ENCODE measurements at regions not wholly inside any gene's neighbourhood (a gene's known extent, or its start where the extent isn't known, plus 50 kb on each side); places are given as distances from the start of the nearest gene placed in this dataset.

DNA sequence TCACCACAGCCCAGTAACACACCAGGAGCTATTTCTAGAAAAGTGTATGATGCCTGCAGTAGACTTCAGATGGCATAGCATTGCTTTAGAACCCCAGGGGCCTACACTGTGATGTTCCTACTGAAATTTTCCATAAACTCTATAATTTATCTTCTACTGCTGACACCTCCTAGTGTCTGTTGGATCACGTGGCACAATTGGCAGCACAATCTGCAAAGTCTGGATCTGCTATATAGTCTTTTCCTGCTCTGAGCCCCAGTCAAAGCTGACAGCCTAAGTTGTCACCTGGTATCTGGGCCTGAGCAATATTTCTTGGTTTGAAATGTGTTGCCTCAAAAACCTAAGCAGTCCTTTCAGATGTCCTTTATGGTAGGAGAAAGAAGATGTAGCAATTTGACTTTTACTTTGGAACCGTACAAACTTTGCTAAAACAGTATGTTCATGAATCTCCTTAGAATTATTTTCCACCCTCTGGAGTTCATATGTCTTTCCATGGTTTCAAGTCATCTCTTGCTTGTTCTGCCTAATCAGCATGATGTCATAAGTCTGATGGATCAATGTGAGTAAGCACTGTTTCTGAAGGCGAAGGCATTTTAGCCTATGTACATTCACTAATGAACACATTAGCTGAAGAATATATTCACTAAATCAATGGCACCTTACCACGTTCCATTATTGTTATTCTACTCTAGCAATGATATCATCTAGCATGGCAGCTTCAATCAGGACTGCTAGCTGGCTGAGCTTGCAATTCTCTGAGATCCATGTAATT is 536.5 kb upstream of the NBEA start:
- DNase-seq (ENCODE audit: low read depth in 4 of 4, low spot score in 1 of 4) = no peak

DNA sequence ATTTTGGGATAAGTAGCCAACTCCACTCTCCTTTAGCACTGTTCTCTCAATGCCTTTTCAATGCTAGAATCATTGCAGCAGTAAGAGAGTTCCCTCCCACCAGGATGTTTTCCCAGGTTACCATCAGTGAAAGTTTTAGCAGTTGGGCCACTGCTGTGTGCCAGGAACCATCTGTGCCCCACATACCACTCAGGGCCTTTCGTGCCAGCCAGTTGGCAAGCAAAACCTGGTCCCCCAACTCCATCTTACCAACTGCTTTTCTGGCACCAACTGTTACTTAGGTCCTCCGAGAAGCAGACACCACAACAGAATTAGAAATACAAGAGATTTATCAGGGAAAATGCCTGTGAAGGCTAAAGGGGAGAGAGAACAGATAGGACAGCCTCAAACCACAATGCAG is 533.4 kb upstream of the NBEA start:
- no peak for DNase-seq (ENCODE audit: low read depth in 4 of 4, low spot score in 1 of 4)

- no peak for DNase-seq (ENCODE audit: low read depth in 4 of 4, low spot score in 1 of 4)
Observed at GRCh38 chr13:34409496-34410182, 532.4 kb upstream of the NBEA start.

DNA sequence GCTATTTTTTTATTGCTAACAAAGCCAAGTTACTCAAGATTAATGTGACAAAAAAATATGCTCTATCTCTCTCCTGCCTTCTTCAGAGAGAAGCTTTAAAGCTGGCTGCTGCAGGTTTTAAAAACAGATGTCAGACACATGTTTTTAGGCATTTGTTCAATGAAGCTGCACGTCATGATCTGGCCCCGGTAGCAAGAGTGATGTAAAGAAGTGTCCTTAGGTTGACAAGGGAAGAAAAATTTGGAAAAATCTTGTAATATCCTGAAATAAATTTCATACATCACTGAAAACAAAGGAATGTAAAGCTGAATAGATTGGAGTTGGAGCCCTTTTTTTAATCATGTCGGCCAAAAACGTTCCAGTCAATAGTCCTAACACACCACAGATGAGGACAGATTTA is 531.4 kb upstream of the NBEA start:
- DNase-seq (ENCODE audit: low read depth in 4 of 4, low spot score in 1 of 4) = no peak

DNA sequence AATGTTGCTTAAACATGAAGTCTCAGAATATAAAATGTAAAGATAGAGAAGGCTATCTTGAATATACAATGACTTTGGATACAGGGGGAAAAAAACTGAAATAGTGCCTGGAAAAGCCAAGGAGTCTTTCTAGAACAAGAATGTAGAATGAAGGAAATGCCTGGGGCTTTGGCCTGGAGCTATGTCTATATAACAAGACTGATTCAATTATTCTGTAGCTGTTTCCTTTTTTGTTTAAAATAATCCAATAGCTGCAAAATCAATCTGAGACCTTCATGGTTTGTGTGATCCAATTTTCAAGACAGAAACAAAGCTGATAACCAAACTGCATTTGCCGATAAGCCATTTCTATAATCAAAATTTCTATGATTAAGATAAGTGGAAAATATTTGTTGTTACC is 530.9 kb upstream of the NBEA start:
- no peak for DNase-seq (ENCODE audit: low read depth in 4 of 4, low spot score in 1 of 4)

- no peak for DNase-seq (ENCODE audit: low read depth in 4 of 4, low spot score in 1 of 4)
Observed at GRCh38 chr13:34411894-34412293, 530.2 kb upstream of the NBEA start.

GRCh38 chr13:34412295-34412694 is 529.8 kb upstream of the NBEA start:
- DNase-seq (ENCODE audit: low read depth in 4 of 4, low spot score in 1 of 4) = no peak

DNA sequence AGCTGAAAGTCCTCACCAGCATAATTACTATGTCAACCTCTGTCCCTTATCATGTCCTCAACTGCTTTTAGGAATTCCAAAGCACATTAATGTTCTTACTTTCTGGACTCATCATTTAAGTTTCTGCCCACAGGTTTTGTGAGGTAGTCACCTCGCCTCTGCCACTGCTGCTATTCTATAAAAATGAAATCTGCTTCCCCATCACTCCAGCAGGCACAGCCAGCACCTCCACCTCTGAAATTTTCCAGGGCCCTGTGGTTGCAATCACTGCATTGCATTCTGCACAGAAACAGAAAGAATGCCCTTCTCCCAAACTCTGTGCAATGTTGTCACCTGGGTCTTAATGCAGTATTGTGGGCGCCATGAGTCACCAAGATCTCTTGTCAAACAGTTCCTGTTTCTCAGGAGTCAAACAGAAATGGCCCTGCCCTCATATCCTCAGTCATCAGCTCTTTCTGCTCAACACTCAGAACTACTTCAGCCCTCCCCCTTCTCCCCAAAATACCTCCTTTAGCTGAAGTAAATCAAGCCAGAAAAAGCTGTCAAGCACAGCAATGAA is 529.2 kb upstream of the NBEA start:
- no peak for DNase-seq (ENCODE audit: low read depth in 4 of 4, low spot score in 1 of 4)

DNA sequence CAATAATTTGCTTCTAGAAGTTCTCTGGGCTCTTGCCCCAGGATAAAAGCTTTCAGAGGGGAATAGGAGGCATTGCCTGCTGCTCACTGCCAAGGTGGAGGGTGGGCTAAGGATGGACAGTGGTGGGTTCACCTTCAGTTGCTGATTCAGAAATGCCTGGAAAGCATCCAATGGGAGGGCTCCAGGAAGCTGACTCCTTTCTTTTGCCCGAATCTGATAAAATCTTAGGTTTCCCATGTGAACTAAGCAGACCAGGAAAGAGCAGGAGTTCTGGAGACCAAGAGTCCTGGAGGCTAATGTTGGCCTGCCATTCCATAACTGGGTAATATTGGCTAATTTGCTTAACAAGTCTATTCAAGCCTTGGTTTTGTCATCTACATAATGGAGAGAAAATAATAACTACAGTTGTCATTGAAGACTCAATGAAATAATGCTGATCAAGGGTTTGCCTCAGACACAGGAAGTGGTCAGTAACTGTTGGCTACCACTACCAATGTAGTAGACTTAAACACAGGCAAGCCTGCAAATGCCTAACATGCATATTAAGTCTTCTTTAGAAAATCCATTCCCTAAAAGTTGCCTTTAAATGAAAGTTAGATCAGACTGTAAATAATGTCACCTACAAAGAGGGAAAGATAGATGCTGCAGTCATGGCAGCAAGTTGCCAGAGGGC is 528.4 kb upstream of the NBEA start:
- no peak for DNase-seq (ENCODE audit: low read depth in 4 of 4, low spot score in 1 of 4)

GRCh38 chr13:34414616-34415015 is 527.5 kb upstream of the NBEA start:
- DNase-seq (ENCODE audit: low read depth in 4 of 4, low spot score in 1 of 4) = no peak

DNA sequence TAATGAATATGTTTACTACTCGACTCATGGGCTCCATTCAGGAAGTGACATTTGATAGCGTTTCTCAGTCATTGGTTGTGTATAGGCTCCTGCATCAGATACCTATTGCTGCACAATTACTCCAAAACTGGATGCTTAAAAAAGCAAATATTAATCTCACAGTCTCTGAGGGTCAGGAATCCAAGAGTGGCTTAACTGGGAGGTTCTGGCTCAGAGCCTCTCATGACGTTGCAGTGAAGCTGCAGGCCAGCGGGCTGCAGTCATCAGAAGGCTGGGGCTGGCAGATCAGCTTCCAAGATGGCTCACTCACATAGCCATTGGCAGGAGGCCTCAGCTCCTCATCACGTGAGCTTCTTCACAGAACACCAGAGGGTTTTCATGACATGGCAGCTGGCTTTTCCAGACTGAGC is 525.1 kb upstream of the NBEA start:
- no peak for DNase-seq (ENCODE audit: low read depth in 4 of 4, low spot score in 1 of 4)

DNA sequence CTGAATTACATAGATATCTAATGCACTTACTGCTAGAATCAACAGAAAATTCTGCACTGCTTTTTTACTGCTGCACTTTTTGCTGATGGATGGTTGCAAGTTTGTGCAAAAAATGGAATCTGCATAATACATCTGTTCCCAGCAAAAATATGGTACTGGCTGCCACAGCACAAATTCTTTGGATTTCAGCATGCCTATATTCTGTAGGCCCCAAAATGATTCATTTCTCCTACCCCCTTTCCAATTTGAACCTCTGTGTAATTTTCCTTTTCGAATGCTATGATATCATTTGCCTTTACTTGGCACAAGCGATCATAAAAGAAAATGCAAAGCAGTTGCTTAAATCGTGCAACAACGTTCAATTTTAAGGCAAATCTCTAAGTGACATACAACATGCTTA is 524.2 kb upstream of the NBEA start:
- DNase-seq (ENCODE audit: low read depth in 4 of 4, low spot score in 1 of 4) = no peak

DNA sequence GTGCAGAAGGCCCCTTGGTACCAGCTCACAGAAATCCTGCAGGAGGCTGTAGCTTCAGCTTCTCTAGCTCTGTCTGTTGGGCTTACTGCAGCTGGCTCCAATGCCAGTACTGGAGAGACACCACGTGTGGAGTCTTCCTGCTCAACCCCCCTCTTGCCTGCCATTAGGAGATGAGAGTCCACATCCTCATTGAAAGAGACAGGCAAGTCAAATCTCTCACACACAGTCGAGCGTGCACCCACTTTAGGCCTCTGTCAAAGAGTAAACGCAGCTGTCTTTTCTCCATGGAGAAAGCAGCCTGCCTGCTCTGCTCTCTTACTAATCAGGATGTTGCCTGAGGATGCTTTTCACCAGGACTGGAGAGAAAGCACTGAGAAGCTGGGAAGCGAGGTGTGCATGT is 523.0 kb upstream of the NBEA start:
- no peak for DNase-seq (ENCODE audit: low read depth in 4 of 4, low spot score in 1 of 4)

DNA sequence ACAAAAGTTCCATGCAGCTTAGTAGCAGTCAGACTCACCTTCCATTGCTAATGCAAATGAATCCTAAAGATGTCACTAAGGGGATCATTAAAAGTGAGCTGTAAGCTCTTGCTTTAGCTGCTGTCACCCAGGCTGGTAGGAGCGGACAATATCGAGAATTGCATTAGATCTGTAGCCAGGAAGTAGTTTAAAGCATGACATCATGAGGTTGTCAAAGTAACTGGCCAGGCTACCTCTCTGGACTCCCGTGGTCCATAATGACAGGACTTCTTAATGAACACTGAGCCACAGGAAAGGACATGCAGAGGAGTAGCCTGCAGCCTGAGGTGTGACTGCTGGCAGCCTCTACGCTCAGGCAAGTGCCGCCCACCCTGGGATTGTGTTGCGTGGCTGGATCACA is 522.3 kb upstream of the NBEA start:
- DNase-seq (ENCODE audit: low read depth in 4 of 4, low spot score in 1 of 4) = no peak

DNA sequence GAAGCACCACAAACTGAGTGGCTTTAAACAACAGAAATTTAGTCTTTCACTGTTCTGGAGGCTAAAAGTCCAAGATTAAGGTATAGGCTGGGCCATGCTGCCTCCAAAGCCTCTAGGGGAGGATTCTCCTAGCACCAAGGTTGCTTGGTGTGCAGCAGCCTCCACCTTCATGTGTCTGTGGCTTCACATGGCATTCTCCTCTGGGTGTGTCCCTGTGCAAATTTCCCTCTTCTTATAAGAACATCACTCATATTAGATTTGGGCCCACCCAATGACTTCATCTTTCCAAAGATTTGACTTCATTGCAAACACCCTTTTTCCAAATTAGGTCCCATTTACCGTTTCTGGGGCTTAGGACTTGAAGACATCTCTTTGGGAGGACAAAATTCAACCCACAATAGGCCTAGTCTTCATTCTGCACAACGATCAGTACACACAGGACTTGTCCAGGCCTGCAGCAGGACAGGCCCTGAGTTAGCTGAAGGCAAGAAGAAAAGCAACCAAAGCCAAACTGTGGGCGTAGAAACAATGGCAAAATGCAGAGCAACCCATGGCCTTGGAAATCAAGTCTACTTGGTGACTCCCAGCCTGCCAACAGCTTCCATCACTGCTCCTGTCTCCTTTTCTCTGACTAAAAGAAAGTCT is 521.2 kb upstream of the NBEA start:
- DNase-seq (ENCODE audit: low read depth in 4 of 4, low spot score in 1 of 4) = no peak

GRCh38 chr13:34421347-34421719 is 520.7 kb upstream of the NBEA start:
- no peak for DNase-seq (ENCODE audit: low read depth in 4 of 4, low spot score in 1 of 4)

GRCh38 chr13:34421858-34422475 is 520.1 kb upstream of the NBEA start:
- no peak for DNase-seq (ENCODE audit: low read depth in 4 of 4, low spot score in 1 of 4)

- DNase-seq (ENCODE audit: low read depth in 4 of 4, low spot score in 1 of 4) = no peak
Observed at GRCh38 chr13:34422956-34423355, 519.1 kb upstream of the NBEA start.

DNA sequence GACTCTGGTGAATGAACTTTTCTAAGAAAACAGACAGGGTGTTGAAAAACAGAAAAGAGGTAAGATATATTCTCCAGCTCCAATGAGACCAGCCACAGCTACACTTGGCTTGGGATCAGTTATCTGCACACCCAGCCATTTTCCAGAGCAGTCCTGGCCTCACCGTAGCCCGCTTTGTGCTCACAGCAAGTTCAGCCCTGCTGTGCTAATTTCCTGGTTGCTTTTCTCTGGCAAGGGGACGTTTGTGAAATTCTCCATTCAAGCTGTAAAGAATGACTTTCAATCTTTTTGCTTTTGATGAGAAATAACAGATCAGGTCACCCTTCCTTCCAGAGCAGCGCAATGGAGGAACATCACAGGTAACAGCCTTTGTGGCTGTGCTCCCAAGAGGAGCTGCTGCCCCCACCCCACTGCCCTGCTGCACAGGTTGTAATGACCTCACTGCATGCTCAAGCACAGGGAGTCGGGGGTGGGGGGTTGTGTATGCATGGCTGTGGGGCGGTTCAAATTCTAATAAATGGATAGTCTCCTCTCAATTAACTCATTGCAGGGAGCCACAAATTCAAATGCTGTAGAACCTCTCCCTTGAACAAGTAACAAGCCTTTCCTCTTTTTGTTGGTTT is 516.6 kb upstream of the NBEA start:
- DNase-seq (ENCODE audit: low read depth in 4 of 4, low spot score in 1 of 4) = no peak

DNA sequence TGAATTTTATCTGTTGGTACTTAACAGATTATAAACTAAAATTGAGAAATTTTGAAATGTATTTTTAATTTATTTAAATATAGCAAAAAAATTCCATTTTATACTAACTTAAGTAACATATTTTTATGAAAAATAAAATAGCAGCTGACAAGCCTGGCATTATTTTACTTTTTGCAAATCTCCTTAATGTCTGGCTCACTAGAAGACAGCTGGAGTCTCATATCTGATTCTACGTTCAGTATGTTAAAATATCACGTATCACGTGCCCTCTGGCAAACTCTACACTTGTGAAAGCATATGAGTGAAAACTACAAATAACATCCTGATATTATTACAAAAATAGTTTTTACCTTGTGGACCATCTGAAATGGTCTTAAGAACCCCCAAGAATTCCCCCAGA is 513.2 kb upstream of the NBEA start:
- DNase-seq (ENCODE audit: low read depth in 4 of 4, low spot score in 1 of 4) = no peak

DNA sequence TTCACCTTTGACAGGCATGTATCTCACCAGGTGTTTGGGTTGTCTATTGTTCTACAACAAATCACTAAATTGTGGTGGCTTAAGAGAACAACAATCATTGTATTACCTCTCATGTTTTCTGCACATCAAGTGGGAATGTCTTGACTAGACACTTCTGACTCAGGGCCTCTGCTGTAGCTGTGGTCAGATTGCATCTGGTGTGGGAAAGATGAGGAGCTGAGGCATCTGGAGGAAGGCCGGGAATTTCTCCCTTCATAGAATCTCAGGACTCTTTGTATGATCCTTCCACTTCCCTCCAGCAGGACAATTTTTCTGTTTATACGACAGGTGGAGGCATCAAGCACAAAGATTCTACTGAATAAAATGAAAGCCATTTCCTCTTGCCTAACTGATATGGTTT is 511.8 kb upstream of the NBEA start:
- no peak for DNase-seq (ENCODE audit: low read depth in 4 of 4, low spot score in 1 of 4)

Data from stimulated activated CD4-positive, alpha-beta T cell treated with anti-CD3 and anti-CD28 coated beads, Interleukin-1b, Interleukin-23, amount 100 ng/mL, for 24 hours (primary cell).